UCSD-AML1 (cell line): ENCODE measurements at regions not wholly inside any gene's neighbourhood (a gene's known extent, or its start where the extent isn't known, plus 50 kb on each side); places are given as distances from the start of the nearest gene placed in this dataset.

ENCODE experiments used
- DNase-seq: peaks from one replicate; lab custom pipeline; 2025; ENCODE audit not compliant: unreplicated experiment; lab: John Stamatoyannopoulos, UW

GRCh38 chr3:24831221-24831620, 336.6 kb upstream of the THRB start:
- no peak for DNase-seq

- no peak for DNase-seq
These were observed 338.2 kb upstream of the THRB start for GRCh38 chr3:24832891-24833290.

GRCh38 chr3:24834442-24834841, 339.8 kb upstream of the THRB start:
- no peak for DNase-seq

- no peak for DNase-seq
These were observed 340.9 kb upstream of the THRB start for GRCh38 chr3:24835510-24835909.

- no peak for DNase-seq
These were observed 343.0 kb upstream of the THRB start for GRCh38 chr3:24837601-24838000.

- no peak for DNase-seq
These were observed 343.9 kb upstream of the THRB start for GRCh38 chr3:24838533-24838932.

GRCh38 chr3:24843955-24844354, 349.3 kb upstream of the THRB start:
- DNase-seq: no peak

- no peak for DNase-seq
These were observed 351.0 kb upstream of the THRB start for GRCh38 chr3:24845524-24846155.

- no peak for DNase-seq
These were observed 351.7 kb upstream of the THRB start for GRCh38 chr3:24846286-24846860.

- no peak for DNase-seq
These were observed 355.6 kb upstream of the THRB start for GRCh38 chr3:24850245-24850644.

GRCh38 chr3:24853685-24854490, 359.2 kb upstream of the THRB start:
- no peak for DNase-seq

- no peak for DNase-seq
These were observed 360.1 kb upstream of the THRB start for GRCh38 chr3:24854748-24855147.

- no peak for DNase-seq
These were observed 363.3 kb upstream of the THRB start for GRCh38 chr3:24857945-24858344.

GRCh38 chr3:24863215-24863614, 368.6 kb upstream of the THRB start:
- no peak for DNase-seq

GRCh38 chr3:24867783-24868182, 373.1 kb upstream of the THRB start:
- no peak for DNase-seq

- no peak for DNase-seq
These were observed 386.6 kb upstream of the THRB start for GRCh38 chr3:24881239-24881638.

- DNase-seq: no peak
These were observed 391.9 kb upstream of the THRB start for GRCh38 chr3:24886501-24886900.

- no peak for DNase-seq
These were observed 395.4 kb upstream of the THRB start for GRCh38 chr3:24890012-24890411.

- DNase-seq: no peak
These were observed 404.7 kb upstream of the THRB start for GRCh38 chr3:24899373-24899772.

- DNase-seq: no peak
These were observed 405.4 kb upstream of the THRB start for GRCh38 chr3:24899901-24900603.

- DNase-seq: no peak
These were observed 410.6 kb upstream of the THRB start for GRCh38 chr3:24905266-24905665.

GRCh38 chr3:24907106-24907505, 412.5 kb upstream of the THRB start:
- DNase-seq: no peak
